ENCODE measurements at regions not wholly inside any gene's neighbourhood (a gene's known extent, or its start where the extent isn't known, plus 50 kb on each side); places are given as distances from the start of the nearest gene placed in this dataset.

GRCh38 chr2:129347486-129348217 lies 631.8 kb upstream of the RAB6C start:
- no peak overlapping the region for H3K4me3 ChIP-seq
- H3K27ac ChIP-seq, result no peak overlapping the region
- no peaks in the 10 kb centered on the region for H3K27me3 ChIP-seq
- DNase-seq (no peak), ATAC-seq (peak in 1 of 2 donors; percentile 18)
- no peaks in the 10 kb centered on the region for H3K9me3 ChIP-seq
- intact Hi-C loops (cut with DNase I; ENCODE audit: low total_unique reads), result no loop called here
- no peaks in the 10 kb centered on the region for H3K36me3 ChIP-seq
- TF ChIP-seq POLR2A (IDR thresholded peaks at IDR 0.05) (no peak), CTCF (IDR thresholded peaks at IDR 0.05 in 4 of 5, conservative IDR thresholded peaks at IDR 0.05 in 1 of 5) (no peak)
- H3K4me1 ChIP-seq, result no peaks in the 10 kb centered on the region
- in situ Hi-C loops (cut with MboI; ENCODE audit: low sequenced_read_pairs in 4 of 4), result no loop called here

- H3K27me3 ChIP-seq, result no peaks in the 10 kb centered on the region
- in situ Hi-C loops (cut with MboI; ENCODE audit: low sequenced_read_pairs in 4 of 4), result no loop called here
- H3K36me3 ChIP-seq, result no peaks in the 10 kb centered on the region
- intact Hi-C loops (cut with DNase I; ENCODE audit: low total_unique reads), result no loop called here
- no peaks in the 10 kb centered on the region for H3K4me1 ChIP-seq
- DNase-seq (no peak), ATAC-seq (no peak)
- H3K27ac ChIP-seq, result no peak overlapping the region
- TF ChIP-seq CTCF (IDR thresholded peaks at IDR 0.05 in 4 of 5, conservative IDR thresholded peaks at IDR 0.05 in 1 of 5) (no peak), POLR2A (IDR thresholded peaks at IDR 0.05) (no peak)
- no peak overlapping the region for H3K4me3 ChIP-seq
- H3K9me3 ChIP-seq, result no peaks in the 10 kb centered on the region
Observed at GRCh38 chr2:129354631-129355030, 624.8 kb upstream of the RAB6C start.

GRCh38 chr2:129361688-129362087 lies 617.8 kb upstream of the RAB6C start:
- ATAC-seq, result no peak
- in situ Hi-C loops (cut with MboI; ENCODE audit: low sequenced_read_pairs in 4 of 4), result no loop called here
- TF ChIP-seq CTCF (IDR thresholded peaks at IDR 0.05 in 4 of 5, conservative IDR thresholded peaks at IDR 0.05 in 1 of 5), result no peak
- no peak for TF ChIP-seq POLR2A (IDR thresholded peaks at IDR 0.05)

GRCh38 chr2:129366263-129366662 lies 613.2 kb upstream of the RAB6C start:
- Histone ChIP-seq H3K36me3 (no peaks in the 10 kb centered on the region), H3K9me3 (no peaks in the 10 kb centered on the region), H3K27ac (no peak overlapping the region), H3K4me3 (no peak overlapping the region), H3K4me1 (no peaks in the 10 kb centered on the region), H3K27me3 (no peaks in the 10 kb centered on the region)
- DNase-seq (no peak), ATAC-seq (no peak)
- intact Hi-C loops (cut with DNase I; ENCODE audit: low total_unique reads) (no loop called here), in situ Hi-C loops (cut with MboI; ENCODE audit: low sequenced_read_pairs in 4 of 4) (no loop called here)
- TF ChIP-seq POLR2A (IDR thresholded peaks at IDR 0.05) (no peak), CTCF (IDR thresholded peaks at IDR 0.05 in 4 of 5, conservative IDR thresholded peaks at IDR 0.05 in 1 of 5) (no peak)

More at GRCh38 chr2:129361688-129362087, 617.8 kb upstream of the RAB6C start:
- Histone ChIP-seq H3K27me3 (no peaks in the 10 kb centered on the region), H3K4me3 (no peak overlapping the region), H3K9me3 (no peaks in the 10 kb centered on the region), H3K27ac (no peak overlapping the region), H3K36me3 (no peaks in the 10 kb centered on the region), H3K4me1 (no peaks in the 10 kb centered on the region)
- intact Hi-C loops (cut with DNase I; ENCODE audit: low total_unique reads), result no loop called here
- no peak for DNase-seq

GRCh38 chr2:129367107-129367506 lies 612.4 kb upstream of the RAB6C start:
- Histone ChIP-seq H3K27me3 (no peaks in the 10 kb centered on the region), H3K9me3 (no peaks in the 10 kb centered on the region), H3K4me1 (no peaks in the 10 kb centered on the region), H3K4me3 (no peak overlapping the region), H3K27ac (no peak overlapping the region), H3K36me3 (no peaks in the 10 kb centered on the region)
- TF ChIP-seq POLR2A (IDR thresholded peaks at IDR 0.05), result no peak
- TF ChIP-seq CTCF (IDR thresholded peaks at IDR 0.05 in 4 of 5, conservative IDR thresholded peaks at IDR 0.05 in 1 of 5), result no peak
- DNase-seq, result no peak
- intact Hi-C loops (cut with DNase I; ENCODE audit: low total_unique reads) (no loop called here), in situ Hi-C loops (cut with MboI; ENCODE audit: low sequenced_read_pairs in 4 of 4) (no loop called here)
- no peak for ATAC-seq
